ENCODE measurements at regions not wholly inside any gene's neighbourhood (a gene's known extent, or its start where the extent isn't known, plus 50 kb on each side); places are given as distances from the start of the nearest gene placed in this dataset.

GRCh38 chr4:28926156-28926555, 1794.0 kb upstream of the PCDH7 start:
- DNase-seq (ENCODE audit: low read depth in 2 of 2), result no peak

GRCh38 chr4:28942631-28943030, 1777.5 kb upstream of the PCDH7 start:
- DNase-seq (ENCODE audit: low read depth in 2 of 2), result no peak

GRCh38 chr4:28947374-28947773, 1772.8 kb upstream of the PCDH7 start:
- DNase-seq (ENCODE audit: low read depth in 2 of 2), result no peak

- no peak for DNase-seq (ENCODE audit: low read depth in 2 of 2)
Measured at GRCh38 chr4:28948501-28948900, 1771.7 kb upstream of the PCDH7 start.

- no peak for DNase-seq (ENCODE audit: low read depth in 2 of 2)
Measured at GRCh38 chr4:28966982-28967381, 1753.2 kb upstream of the PCDH7 start.

- DNase-seq (ENCODE audit: low read depth in 2 of 2), result no peak
Measured at GRCh38 chr4:28973587-28974350, 1746.4 kb upstream of the PCDH7 start.

GRCh38 chr4:28976369-28976768, 1743.8 kb upstream of the PCDH7 start:
- no peak for DNase-seq (ENCODE audit: low read depth in 2 of 2)

- no peak for DNase-seq (ENCODE audit: low read depth in 2 of 2)
Measured at GRCh38 chr4:29002151-29002550, 1718.0 kb upstream of the PCDH7 start.

- DNase-seq (ENCODE audit: low read depth in 2 of 2), result no peak
Measured at GRCh38 chr4:29005838-29006237, 1714.3 kb upstream of the PCDH7 start.

- no peak for DNase-seq (ENCODE audit: low read depth in 2 of 2)
Measured at GRCh38 chr4:29009908-29010307, 1710.3 kb upstream of the PCDH7 start.

- no peak for DNase-seq (ENCODE audit: low read depth in 2 of 2)
Measured at GRCh38 chr4:29013341-29013740, 1706.8 kb upstream of the PCDH7 start.

GRCh38 chr4:29014555-29014954, 1705.6 kb upstream of the PCDH7 start:
- DNase-seq (ENCODE audit: low read depth in 2 of 2), result no peak

GRCh38 chr4:29033703-29034102, 1686.5 kb upstream of the PCDH7 start:
- no peak for DNase-seq (ENCODE audit: low read depth in 2 of 2)

- DNase-seq (ENCODE audit: low read depth in 2 of 2), result no peak
Measured at GRCh38 chr4:29037501-29037900, 1682.7 kb upstream of the PCDH7 start.

- no peak for DNase-seq (ENCODE audit: low read depth in 2 of 2)
Measured at GRCh38 chr4:29043411-29043810, 1676.8 kb upstream of the PCDH7 start.

GRCh38 chr4:29046186-29046585, 1674.0 kb upstream of the PCDH7 start:
- no peak for DNase-seq (ENCODE audit: low read depth in 2 of 2)

- no peak for DNase-seq (ENCODE audit: low read depth in 2 of 2)
Measured at GRCh38 chr4:29046781-29047180, 1673.4 kb upstream of the PCDH7 start.

- no peak for DNase-seq (ENCODE audit: low read depth in 2 of 2)
Measured at GRCh38 chr4:29047341-29048041, 1672.7 kb upstream of the PCDH7 start.

GRCh38 chr4:29051381-29051965, 1668.7 kb upstream of the PCDH7 start:
- DNase-seq (ENCODE audit: low read depth in 2 of 2), result no peak

- no peak for DNase-seq (ENCODE audit: low read depth in 2 of 2)
Measured at GRCh38 chr4:29052266-29052665, 1667.9 kb upstream of the PCDH7 start.

- no peak for DNase-seq (ENCODE audit: low read depth in 2 of 2)
Measured at GRCh38 chr4:29058531-29058930, 1661.6 kb upstream of the PCDH7 start.

GRCh38 chr4:29066861-29067260, 1653.3 kb upstream of the PCDH7 start:
- DNase-seq (ENCODE audit: low read depth in 2 of 2), result no peak

GRCh38 chr4:29073571-29073970, 1646.6 kb upstream of the PCDH7 start:
- DNase-seq (ENCODE audit: low read depth in 2 of 2), result no peak
